ENCODE measurements at regions not wholly inside any gene's neighbourhood (a gene's known extent, or its start where the extent isn't known, plus 50 kb on each side); places are given as distances from the start of the nearest gene placed in this dataset.

DNA sequence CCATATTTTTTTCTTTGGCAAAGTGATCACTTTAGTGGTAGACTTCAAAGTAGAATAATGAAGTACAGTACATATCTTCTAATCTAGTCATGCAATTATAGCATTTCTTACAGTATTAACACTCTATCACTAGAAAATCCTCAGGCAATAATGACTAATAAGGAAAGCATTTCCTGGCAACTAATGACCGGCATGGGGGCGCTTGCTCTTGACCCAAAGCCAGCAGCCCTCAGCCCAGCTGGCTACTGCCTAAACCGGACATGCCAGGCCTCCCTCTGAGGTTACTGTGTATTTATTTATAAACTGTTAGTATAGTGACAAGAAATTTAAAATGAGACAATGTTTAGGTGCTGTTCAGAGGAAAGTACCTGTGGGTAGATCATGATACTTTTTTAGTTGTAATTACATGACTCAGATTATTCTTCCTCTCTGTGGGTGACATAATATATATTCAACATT is 633.8 kb downstream of the PTPRC start (continued):
- TF ChIP-seq, protein P1, sequence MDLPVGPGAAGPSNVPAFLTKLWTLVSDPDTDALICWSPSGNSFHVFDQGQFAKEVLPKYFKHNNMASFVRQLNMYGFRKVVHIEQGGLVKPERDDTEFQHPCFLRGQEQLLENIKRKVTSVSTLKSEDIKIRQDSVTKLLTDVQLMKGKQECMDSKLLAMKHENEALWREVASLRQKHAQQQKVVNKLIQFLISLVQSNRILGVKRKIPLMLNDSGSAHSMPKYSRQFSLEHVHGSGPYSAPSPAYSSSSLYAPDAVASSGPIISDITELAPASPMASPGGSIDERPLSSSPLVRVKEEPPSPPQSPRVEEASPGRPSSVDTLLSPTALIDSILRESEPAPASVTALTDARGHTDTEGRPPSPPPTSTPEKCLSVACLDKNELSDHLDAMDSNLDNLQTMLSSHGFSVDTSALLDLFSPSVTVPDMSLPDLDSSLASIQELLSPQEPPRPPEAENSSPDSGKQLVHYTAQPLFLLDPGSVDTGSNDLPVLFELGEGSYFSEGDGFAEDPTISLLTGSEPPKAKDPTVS (IDR thresholded peaks at IDR 0.05; ENCODE audit: low read depth, low read length) = no peak
- TF ChIP-seq, protein P2, sequence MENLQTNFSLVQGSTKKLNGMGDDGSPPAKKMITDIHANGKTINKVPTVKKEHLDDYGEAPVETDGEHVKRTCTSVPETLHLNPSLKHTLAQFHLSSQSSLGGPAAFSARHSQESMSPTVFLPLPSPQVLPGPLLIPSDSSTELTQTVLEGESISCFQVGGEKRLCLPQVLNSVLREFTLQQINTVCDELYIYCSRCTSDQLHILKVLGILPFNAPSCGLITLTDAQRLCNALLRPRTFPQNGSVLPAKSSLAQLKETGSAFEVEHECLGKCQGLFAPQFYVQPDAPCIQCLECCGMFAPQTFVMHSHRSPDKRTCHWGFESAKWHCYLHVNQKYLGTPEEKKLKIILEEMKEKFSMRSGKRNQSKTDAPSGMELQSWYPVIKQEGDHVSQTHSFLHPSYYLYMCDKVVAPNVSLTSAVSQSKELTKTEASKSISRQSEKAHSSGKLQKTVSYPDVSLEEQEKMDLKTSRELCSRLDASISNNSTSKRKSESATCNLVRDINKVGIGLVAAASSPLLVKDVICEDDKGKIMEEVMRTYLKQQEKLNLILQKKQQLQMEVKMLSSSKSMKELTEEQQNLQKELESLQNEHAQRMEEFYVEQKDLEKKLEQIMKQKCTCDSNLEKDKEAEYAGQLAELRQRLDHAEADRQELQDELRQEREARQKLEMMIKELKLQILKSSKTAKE (IDR thresholded peaks at IDR 0.05; ENCODE audit: low read depth, poor library complexity, severe bottlenecking) = peak; percentile 28
- TF ChIP-seq RFX5 (IDR thresholded peaks at IDR 0.05; ENCODE audit: low read depth, low read length) (peak; percentile 80), RELA (IDR thresholded peaks at IDR 0.05; ENCODE audit: borderline replicate concordance, partially characterized antibody) (peak; percentile 36), POLR2AphosphoS5 (IDR thresholded peaks at IDR 0.05; ENCODE audit: low read length) (no peak), FOXM1 (IDR thresholded peaks at IDR 0.05; ENCODE audit: low read depth, low read length) (peak; percentile 94; the same call in 1 of the 2 replicates), RAD51 (IDR thresholded peaks at IDR 0.05) (no peak), NFXL1 (IDR thresholded peaks at IDR 0.05; ENCODE audit: borderline replicate concordance) (no peak), CEBPB (IDR thresholded peaks at IDR 0.05; ENCODE audit: borderline replicate concordance in 1 of 2, low read depth in 2 of 2, low read length in 2 of 2) (peak in 1 of 2 experiments; percentile 80; a peak in 1 of 4 replicates), RB1 (IDR thresholded peaks at IDR 0.05; ENCODE audit: borderline replicate concordance) (no peak), CBX5 (IDR thresholded peaks at IDR 0.05; ENCODE audit: low read depth) (0 out of 2 replicates have a peak, but pooled peaks have one; percentile 33), CHD2 (IDR thresholded peaks at IDR 0.05; ENCODE audit: borderline replicate concordance, low read depth, low read length) (no peak), TCF3 (IDR thresholded peaks at IDR 0.05; ENCODE audit: borderline replicate concordance, insufficient read depth, low read depth, low read length) (no peak), RCOR1 (conservative IDR thresholded peaks at IDR 0.05; ENCODE audit: low read depth, low read length) (no peak), EED (IDR thresholded peaks at IDR 0.05; ENCODE audit: low read depth) (peak; percentile 81), IKZF2 (IDR thresholded peaks at IDR 0.05) (peak in 1 of 2 experiments; percentile 62; a peak in 3 of 4 replicates)
- TF ChIP-seq, protein P3, sequence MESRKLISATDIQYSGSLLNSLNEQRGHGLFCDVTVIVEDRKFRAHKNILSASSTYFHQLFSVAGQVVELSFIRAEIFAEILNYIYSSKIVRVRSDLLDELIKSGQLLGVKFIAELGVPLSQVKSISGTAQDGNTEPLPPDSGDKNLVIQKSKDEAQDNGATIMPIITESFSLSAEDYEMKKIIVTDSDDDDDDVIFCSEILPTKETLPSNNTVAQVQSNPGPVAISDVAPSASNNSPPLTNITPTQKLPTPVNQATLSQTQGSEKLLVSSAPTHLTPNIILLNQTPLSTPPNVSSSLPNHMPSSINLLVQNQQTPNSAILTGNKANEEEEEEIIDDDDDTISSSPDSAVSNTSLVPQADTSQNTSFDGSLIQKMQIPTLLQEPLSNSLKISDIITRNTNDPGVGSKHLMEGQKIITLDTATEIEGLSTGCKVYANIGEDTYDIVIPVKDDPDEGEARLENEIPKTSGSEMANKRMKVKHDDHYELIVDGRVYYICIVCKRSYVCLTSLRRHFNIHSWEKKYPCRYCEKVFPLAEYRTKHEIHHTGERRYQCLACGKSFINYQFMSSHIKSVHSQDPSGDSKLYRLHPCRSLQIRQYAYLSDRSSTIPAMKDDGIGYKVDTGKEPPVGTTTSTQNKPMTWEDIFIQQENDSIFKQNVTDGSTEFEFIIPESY (IDR thresholded peaks at IDR 0.05) = no peak
- TF ChIP-seq, protein P4, sequence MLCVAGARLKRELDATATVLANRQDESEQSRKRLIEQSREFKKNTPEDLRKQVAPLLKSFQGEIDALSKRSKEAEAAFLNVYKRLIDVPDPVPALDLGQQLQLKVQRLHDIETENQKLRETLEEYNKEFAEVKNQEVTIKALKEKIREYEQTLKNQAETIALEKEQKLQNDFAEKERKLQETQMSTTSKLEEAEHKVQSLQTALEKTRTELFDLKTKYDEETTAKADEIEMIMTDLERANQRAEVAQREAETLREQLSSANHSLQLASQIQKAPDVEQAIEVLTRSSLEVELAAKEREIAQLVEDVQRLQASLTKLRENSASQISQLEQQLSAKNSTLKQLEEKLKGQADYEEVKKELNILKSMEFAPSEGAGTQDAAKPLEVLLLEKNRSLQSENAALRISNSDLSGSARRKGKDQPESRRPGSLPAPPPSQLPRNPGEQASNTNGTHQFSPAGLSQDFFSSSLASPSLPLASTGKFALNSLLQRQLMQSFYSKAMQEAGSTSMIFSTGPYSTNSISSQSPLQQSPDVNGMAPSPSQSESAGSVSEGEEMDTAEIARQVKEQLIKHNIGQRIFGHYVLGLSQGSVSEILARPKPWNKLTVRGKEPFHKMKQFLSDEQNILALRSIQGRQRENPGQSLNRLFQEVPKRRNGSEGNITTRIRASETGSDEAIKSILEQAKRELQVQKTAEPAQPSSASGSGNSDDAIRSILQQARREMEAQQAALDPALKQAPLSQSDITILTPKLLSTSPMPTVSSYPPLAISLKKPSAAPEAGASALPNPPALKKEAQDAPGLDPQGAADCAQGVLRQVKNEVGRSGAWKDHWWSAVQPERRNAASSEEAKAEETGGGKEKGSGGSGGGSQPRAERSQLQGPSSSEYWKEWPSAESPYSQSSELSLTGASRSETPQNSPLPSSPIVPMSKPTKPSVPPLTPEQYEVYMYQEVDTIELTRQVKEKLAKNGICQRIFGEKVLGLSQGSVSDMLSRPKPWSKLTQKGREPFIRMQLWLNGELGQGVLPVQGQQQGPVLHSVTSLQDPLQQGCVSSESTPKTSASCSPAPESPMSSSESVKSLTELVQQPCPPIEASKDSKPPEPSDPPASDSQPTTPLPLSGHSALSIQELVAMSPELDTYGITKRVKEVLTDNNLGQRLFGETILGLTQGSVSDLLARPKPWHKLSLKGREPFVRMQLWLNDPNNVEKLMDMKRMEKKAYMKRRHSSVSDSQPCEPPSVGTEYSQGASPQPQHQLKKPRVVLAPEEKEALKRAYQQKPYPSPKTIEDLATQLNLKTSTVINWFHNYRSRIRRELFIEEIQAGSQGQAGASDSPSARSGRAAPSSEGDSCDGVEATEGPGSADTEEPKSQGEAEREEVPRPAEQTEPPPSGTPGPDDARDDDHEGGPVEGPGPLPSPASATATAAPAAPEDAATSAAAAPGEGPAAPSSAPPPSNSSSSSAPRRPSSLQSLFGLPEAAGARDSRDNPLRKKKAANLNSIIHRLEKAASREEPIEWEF (IDR thresholded peaks at IDR 0.05; ENCODE audit: insufficient replicate concordance, low read depth, low read length) = no peak
